ENCODE measurements at regions not wholly inside any gene's neighbourhood (a gene's known extent, or its start where the extent isn't known, plus 50 kb on each side); places are given as distances from the start of the nearest gene placed in this dataset.

- TF ChIP-seq CTCF (IDR thresholded peaks at IDR 0.05) (no peak), POLR2A (IDR thresholded peaks at IDR 0.05) (no peak)
Observed at GRCh38 chr3:5431811-5432378, 244.4 kb downstream of the EDEM1 start.
